Urothelium cell line (cell line): ENCODE measurements at regions not wholly inside any gene's neighbourhood (a gene's known extent, or its start where the extent isn't known, plus 50 kb on each side); places are given as distances from the start of the nearest gene placed in this dataset.
"Not testable (repeated sequence)": the region's sequence is repeated elsewhere in the genome, so short reads cannot be mapped to it uniquely, and the experiment has no call there.

Experiments used
- DNase-seq: peaks from one replicate; pipeline ENCODE4 v3.0.0; 2011; ENCODE audit warnings: low spot score, mixed read lengths
- FAIRE-seq: peaks from 2 replicates; lab custom pipeline; 2011; peaks lifted over from hg19 to GRCh38; lab: Jason Lieb, UNC

DNA sequence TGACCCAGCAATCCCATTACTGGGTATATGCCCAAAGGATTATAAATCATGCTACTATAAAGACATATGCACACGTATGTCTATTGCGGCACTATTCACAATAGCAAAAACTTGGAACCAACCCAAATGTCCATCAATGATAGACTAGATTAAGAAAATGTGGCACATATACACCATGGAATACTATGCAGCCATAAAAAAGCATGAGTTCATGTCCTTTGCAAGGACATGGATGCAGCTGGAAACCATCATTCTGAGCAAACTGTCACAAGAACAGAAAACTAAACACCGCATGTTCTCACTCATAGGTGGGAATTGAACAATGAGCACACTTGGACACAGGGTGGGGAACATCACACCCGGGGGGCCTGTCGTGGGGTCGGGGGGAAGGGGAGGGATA lies 80.1 kb upstream of the TMEM170B start:
- not testable (repeated sequence) for DNase-seq, FAIRE-seq

DNA sequence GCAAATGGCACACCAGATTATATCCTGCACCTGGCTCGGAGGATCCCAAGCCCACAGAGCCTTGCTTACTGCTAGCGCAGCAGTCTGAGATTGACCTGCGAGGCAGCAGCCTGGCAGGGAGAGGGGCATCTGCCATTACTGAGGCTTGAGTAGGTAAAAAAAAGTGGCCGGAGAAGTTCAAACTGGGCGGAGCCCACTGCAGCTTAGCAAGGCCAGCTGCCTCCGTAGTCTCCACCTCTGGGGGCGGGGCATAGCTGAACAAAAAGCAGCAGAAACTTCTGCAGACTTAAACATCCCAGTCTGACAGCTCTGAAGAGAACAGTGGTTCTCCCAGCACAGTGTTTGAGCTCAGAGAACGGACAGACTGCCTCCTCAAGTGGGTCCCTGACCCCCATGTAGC lies 85.4 kb upstream of the TMEM170B start:
- FAIRE-seq, DNase-seq: not testable (repeated sequence)

DNA sequence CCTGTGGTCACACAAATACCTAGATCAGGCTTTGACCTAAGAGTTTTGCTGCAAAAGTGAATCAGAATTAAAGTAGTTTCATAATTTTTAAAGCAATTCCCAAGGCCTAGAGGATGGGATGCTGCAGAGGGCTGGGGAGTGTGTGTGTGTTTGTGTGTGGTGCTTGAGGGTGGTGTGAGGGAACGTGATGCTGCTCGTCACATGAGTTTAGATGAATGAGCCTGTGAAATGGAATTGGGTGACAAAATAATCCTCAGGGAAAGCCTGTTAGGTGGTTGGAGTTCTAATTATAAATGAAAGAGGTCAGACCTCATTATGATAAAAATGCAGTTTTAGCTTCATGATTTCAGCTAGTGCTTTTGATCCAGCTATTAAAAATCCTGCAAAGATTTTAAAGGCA lies 87.5 kb upstream of the TMEM170B start:
- no peak for FAIRE-seq
- DNase-seq: no peak

DNA sequence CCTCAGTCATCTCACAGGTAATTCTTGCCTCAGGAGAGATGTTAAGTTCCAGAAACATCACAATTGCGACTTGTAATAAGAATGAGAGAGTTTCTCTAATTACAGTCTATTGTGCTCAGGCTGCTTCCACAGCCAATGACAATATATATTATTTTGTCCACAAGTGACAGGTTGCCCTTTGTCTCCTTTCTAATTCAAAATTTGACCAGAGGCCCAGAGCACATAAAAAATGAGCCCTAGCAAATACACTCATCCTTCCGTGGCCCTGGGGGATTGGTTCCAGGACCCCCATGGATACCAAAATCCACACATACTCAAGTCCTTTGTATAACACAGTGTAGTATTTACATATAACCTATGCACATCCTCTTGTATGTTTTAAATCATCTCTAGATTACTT lies 88.1 kb upstream of the TMEM170B start:
- DNase-seq (no peak), FAIRE-seq (no peak)

DNA sequence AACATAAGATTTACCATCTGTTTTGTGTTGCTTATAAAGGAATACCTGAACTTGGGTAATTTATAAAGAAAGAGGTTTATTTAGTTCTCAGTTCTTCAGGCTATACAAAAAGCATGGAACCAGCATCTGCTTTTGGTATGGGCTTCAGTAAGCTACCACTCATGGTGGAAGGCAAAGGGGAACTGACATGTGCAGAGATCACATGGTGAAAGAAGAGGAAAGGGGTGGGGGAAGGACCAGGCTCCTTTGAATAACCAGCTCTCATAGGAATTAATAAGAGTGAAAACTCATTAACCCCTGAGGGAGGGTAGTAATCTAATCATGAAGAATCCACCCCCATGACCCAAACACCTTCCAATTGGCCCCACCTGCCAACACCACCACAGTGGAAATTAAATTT lies 89.5 kb upstream of the TMEM170B start:
- DNase-seq: no peak
- no peak for FAIRE-seq

DNA sequence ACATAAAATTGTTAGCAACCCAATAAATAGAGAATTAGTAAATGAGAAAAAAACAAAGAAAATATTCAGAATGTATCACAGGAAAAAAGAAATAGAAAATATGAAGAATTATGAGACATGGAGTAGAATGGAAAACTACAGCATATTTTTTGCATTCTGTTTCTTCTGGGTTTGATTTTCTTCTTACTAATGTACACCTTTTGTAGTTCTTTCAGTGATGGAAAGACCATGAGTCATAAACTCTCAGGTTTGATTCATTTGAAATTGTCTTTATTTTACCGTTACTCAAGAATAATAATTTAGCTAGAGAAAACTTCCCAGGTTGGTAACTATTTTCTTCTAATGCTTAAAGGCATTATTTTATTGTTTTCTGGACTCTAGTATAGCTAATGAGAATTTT lies 90.3 kb upstream of the TMEM170B start:
- FAIRE-seq (no peak), DNase-seq (no peak)

DNA sequence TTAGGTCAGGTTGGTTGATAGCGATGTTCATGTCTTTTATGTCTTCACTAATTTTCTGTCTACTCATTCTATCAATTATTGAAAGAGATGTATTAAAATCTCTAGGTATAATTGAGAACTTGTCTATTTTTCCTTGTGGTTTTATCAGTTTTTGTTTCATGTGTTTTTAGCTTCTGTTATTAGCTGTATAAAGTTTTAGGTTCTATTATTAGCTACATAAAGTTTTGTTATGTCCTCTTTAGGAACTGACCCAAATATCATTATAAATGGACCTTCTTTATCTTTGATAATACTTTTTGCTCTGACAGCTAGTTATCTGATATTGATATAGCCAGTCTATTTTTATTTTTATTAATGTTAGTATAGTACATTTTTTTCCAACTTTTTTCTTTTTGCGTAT lies 92.4 kb upstream of the TMEM170B start:
- FAIRE-seq (no peak), DNase-seq (no peak)

DNA sequence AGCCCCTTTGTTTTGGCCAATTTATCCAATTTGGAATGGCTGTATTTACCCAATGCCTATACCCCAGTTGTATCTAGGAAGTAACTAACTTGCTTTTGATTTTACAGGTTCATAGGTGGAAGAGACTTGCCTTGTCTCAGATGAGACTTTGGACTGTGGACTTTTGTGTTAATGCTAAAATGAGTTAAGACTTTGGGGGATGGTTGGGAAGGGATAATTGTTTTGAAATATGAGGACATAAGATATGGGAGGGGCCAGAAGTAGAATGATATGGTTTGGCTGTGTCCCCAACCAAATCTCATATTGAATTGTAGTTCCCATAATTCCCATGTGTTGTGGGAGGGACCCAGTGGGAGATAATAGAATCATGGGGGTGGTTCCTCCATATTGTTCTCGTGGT lies 94.4 kb upstream of the TMEM170B start:
- not testable (repeated sequence) for FAIRE-seq, DNase-seq

DNA sequence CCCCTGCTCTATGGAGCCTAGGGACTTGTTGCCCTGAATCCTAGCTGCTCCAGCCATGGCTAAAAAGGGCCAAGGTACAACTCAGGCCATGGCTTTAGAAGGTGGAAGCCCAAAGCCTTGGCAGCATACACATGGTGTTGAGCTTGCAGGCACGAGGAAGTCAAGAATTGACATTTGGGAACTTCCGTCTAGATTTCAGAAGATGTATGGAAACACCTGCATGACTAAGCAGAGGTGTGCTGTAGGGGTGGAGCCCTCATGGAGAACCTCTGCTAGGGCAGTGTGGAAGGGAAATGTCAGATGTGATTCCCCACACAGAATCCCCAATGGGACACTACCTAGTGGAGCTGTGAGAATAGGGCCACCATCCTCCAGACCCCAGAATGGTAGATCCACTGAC lies 95.1 kb upstream of the TMEM170B start:
- DNase-seq (no peak), FAIRE-seq (no peak)

DNA sequence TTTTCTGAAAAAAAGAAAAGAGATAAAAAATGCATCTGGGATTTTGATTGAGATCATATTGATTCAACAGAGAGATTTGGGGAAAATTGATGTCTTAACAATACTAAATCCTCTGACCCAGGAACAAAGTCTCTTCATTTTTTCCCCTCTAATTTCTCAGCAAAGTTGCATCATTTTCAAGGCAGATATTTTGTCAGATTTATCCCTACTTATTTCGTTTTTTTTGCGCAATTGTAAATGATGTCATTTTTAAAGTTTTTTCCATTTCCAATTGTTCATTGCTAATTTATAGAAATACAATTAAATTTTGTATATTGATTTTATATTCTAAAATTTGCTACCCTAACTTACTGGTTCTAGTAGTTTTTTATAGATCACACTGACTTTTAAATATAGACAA lies 97.7 kb upstream of the TMEM170B start:
- DNase-seq (no peak), FAIRE-seq (no peak)

DNA sequence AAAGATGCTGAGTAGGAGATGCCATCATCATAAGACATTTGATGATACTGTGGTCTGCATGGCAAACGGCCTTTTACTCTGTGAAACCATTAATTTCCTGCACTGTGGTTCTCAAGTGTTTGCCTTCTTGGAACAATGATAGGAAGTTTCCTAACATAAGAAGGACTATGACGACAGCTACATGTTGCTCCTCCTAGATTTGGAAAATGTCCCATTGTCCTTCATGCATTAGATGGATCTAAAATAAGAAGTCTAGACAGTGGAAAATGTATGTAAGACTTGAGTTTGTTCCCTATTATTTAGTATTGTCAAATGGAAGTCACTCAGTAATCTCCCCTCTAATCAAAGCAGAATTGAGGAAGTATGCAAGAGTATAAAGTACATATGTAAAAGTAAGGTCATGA lies 98.5 kb upstream of the TMEM170B start:
- DNase-seq (no peak), FAIRE-seq (no peak)

DNA sequence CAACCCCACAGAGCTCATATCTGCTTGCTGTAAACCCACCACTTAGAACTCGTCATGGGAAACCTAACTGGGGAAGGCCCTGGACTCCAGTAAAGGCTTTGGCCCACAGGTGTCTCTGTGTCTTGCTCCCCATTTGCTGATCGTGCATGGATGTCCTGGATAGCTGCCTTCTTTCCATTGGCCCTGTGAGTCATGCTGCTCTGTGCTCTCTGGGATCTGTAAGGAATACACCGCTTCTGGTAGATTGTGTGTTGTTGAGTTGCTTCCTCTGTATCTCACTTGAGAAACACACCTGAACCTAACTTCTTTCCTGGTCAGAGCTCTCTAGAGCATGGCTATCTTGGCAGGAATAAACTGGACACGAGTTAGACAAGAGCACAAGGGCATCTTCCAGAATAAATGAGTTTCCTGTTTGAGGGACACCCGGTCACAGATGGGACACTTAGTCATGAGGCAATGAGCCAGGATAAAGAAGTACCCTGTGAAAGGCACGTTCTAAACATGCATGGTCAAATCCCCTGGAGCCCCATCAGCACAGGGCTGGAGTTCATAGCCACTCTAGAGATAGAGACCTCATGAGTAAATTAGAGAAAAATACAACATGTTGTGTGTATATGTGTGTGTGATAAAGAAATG lies 99.6 kb upstream of the TMEM170B start:
- DNase-seq (no peak), FAIRE-seq (no peak)

DNA sequence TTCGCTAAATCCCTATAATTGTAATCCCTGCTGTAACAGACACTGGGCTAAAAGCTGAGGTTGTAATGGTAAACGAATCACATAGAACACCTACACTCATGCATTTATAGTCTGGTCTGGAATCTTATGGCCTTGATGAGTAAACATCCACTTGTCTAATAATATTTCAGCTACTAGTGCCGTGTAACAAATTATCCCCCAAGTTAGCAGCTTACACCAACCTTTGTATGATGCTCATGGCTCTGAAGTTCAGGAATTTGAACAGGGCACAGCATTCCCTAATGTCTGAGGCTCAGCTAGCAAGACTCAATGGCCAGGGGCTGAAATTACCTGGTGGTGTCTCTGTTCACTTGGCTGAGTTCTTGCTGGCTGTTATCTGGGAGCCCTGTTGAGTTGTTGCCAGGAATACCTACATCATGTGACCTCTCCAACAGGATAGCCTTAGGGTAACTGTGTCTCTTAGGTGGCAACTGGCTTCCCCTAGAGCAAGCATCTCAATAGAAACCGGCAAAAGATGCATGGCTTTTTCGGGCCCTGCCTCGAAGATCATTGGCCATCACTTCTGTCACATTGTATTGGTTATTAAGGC lies 100.9 kb upstream of the TMEM170B start:
- DNase-seq (no peak), FAIRE-seq (no peak)

DNA sequence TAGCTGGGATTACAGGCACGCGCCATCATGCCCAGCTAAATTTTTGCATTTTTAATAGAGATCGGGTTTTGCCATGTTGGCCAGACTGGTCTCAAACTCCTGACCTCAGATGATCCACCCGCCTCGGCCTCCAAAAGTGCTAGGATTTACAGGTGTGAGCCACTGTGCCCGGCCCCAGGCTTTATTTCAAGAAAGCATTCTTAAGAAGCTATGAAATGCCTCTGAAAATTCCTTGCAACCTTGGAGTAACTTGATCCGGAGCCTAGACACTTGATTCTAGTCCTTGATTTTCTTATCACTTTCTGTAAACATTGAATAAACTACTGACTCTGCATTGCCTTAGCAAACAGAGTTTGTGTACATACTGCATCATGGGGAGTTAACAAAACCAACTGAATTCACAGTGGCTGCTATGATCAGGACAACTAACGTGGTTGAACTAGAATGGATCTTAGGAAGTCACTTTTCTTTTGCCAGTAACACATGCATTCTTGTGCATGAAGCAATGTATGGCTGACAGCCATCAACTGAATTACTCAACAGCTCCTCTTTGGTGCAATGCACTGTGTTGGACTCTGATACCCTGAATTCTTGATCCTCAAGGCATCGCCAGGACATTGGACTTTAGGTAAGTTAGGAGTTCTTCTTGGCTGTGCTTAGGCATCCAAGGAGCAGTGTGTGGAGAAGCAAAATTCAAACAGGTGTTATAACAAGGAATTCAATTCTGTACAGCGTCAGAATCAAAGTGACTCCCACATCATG lies 102.8 kb upstream of the TMEM170B start:
- FAIRE-seq: no peak

DNA sequence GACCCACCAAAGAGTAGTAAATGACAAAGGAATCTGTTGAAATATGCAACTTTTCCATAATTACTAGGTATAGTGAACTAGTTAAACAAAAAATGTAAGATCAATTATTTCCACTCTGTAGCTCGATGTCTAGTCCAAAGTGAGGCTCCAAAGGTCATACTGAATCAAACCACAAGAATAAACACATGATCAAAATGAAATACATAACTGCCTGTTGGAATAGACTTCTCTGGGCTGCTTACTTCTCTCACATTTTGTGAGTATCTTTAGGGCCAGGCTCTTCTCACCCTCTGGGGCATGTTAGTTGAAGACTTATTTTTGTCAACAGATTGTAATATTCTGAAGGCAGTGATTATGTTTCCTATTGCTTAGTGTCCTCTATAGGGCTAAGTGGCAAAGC lies 103.7 kb upstream of the TMEM170B start:
- FAIRE-seq (no peak), DNase-seq (no peak)

More for the DNA sequence above, 102.8 kb upstream of the TMEM170B start:
- DNase-seq: no peak

DNA sequence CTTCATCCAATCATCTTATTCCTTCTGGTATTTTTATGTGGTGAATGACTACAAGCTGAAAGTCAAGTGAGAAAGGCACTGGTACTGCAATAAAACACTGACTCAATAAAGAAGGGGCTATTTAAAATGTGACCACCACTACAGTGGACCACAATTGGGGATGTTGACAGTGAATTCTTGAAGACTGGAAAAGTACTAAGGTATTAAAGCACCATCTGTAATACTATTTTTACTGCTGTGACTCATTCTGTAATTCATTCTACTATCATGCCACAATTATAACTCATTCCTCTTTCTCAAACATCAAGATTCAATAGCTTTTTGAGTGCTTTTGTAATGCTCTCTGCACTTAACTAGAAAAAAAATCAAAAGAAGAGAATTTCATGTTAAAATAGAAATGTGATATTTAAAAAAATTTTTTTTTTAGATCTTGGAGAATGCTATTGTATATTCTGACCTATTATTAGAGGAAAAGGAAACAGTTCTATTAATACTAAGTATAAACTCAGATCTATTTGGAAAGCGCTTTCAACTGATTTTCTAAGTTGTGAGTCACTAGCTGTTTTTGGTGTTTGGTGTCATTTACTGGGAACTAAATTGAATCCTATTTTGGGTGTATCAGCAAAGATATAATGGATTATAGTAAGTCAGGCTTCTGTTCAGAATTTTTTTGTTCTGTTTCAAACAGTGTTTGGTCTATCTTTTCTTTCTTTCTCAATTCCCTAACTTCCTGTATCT lies 104.7 kb upstream of the TMEM170B start:
- DNase-seq: peak; percentile 57
- FAIRE-seq: no peak

DNA sequence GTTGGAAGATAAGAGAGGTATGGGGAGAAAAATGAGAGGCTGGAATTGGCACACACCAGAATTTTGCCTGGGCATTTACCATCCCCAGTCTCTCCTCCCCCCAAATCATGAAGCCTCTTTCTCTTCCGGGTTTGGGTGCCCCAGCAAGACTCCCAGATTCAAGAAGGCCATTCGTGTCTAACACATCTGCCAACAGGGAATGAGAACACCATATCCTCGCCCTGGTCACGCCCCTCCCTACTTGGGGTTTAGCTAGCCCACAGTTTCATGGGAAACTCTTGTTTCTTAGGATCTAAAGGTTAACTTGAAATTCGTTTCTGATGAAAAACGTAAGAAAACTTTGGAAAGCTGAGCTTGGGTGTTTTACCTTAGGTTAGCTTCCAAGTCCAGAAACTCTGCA lies 105.5 kb upstream of the TMEM170B start:
- DNase-seq (no peak), FAIRE-seq (no peak)

DNA sequence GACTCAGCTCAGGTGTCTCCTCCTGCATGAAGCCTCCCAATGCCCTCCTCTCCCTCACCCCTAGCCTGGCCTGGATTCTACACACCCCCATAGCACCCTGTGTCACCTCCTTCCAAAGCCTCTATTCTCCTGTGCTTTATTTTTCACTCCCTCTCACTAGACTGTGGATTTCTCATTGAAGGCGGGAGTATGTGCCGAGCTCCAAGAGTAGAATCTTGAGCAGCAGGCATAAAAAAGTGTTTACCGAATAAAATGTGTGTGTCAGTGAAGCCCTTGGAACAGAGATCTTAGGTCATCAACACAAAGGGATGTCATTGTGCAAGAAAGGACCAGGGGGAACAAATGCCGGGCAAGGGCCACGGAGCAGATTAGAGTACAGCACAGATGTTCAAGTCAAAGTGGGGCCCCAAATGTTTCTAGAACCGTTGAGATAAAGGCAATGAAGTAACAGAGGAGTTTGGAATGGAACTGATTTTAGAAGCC lies 106.1 kb upstream of the TMEM170B start:
- no peak for DNase-seq
- no peak for FAIRE-seq

DNA sequence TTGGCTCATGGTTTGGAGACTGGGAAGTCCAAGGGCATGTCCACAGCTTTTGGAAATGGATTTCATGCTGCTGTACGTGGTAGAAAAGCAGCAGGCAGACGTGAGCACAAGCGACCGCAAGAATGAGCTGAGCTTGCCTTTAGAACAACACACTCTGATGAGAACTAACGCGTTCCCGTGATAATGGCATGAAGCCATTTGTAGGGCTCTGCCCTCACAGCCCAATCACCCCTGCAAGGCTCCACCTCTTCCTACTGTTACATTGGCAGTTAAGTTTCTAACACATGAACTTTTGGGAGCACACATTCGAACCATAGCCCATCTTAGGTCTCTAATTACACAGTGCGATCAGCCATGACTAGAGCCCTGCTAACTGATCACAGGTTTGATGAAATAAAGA lies 107.5 kb upstream of the TMEM170B start:
- FAIRE-seq (no peak), DNase-seq (no peak)

DNA sequence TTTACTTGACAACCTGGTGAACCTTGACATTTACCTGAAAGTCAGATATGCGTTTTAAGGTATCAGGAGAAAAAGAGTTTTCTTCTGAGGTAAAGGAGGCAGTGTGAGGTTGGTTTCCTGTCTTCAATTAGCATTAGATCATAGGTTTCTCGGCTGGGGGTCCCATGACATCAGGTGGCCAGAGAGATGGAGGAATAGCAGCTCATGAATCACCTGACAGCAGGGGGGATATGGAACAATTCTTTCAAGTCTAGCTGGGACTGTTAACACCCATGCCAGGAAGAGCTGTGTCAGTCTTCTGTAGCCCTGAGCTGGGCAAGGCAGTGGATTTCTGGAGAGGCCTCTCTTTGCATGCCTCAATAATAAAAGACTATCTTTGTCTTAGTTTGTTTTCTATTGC lies 108.0 kb upstream of the TMEM170B start:
- FAIRE-seq (no peak), DNase-seq (no peak)

DNA sequence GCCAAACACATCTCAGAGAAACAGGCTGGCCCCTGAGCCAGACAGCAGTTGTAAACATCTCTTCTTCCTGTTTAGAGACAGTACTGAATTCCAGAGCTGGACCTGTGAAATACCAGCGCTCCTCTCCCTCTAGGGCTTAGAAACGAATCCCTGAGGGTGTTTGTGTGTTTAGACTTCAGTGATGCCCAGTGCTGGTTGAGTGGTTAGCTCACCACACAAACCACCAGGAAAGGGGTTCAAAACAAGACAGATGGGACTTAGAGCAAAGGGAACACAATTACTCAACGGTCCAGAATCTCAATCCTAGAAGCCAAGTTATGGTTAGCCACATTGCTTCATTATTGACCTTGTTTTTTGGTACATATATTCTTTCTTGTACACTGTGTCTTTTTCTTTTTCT lies 108.7 kb upstream of the TMEM170B start:
- FAIRE-seq: no peak
- DNase-seq: no peak
